ENCODE measurements at regions not wholly inside any gene's neighbourhood (a gene's known extent, or its start where the extent isn't known, plus 50 kb on each side); places are given as distances from the start of the nearest gene placed in this dataset.

GRCh38 chr1:93813076-93813475 is 65.9 kb downstream of the DNTTIP2 start:
- H3K4me1 ChIP-seq (ENCODE audit: control insufficient read depth in 5 of 5, insufficient read depth in 5 of 5, low read length in 5 of 5): peaks cover 3 to 48% (median 11%) of the 10 kb centered on the region in 5 donors
- H3K27me3 ChIP-seq (ENCODE audit: control insufficient read depth in 3 of 3, insufficient read depth in 3 of 3, low read length in 2 of 3): no peaks in the 10 kb centered on the region
- no peak overlapping the region for H3K4me3 ChIP-seq
- DNase-seq: no peak
- H3K9ac ChIP-seq (ENCODE audit: insufficient read depth in 1 of 2, low read length in 2 of 2): no peak overlapping the region
- H3K9me3 ChIP-seq (ENCODE audit: control insufficient read depth in 4 of 4, insufficient read depth in 3 of 4, low read length in 3 of 4): no peaks in the 10 kb centered on the region
- H3K27ac ChIP-seq (ENCODE audit: low read depth in 1 of 2, low read length in 1 of 2): no peak overlapping the region
- no peak for TF ChIP-seq CTCF (IDR thresholded peaks at IDR 0.05; ENCODE audit: control extremely low read depth, extremely low read depth)
- WGBS, 2 donors: 94 to 95% methylated on average over 2 of the region's 2 CpGs
- no peaks in the 10 kb centered on the region for H3K36me3 ChIP-seq (ENCODE audit: control insufficient read depth in 4 of 4, insufficient read depth in 4 of 4, low read length in 4 of 4)
- no peak for ATAC-seq (ENCODE audit: insufficient read depth, low FRiP score)

GRCh38 chr1:93811326-93812065 is 67.5 kb downstream of the DNTTIP2 start:
- ATAC-seq (ENCODE audit: insufficient read depth, low FRiP score) (no peak), DNase-seq (peak; percentile 39 to 90 (median 83))
- WGBS, 2 donors: 74 to 79% methylated on average over 7 of the region's 7 CpGs
- no peaks in the 10 kb centered on the region for H3K36me3 ChIP-seq (ENCODE audit: control insufficient read depth in 4 of 4, insufficient read depth in 4 of 4, low read length in 4 of 4)
- no peak overlapping the region for H3K9ac ChIP-seq (ENCODE audit: insufficient read depth in 1 of 2, low read length in 2 of 2)
- H3K4me1 ChIP-seq (ENCODE audit: control insufficient read depth in 5 of 5, insufficient read depth in 5 of 5, low read length in 5 of 5): peaks cover 0 to 38% (median 6%) of the 10 kb centered on the region in 5 donors
- no peak for TF ChIP-seq CTCF (IDR thresholded peaks at IDR 0.05; ENCODE audit: control extremely low read depth, extremely low read depth)
- no peak overlapping the region for H3K4me3 ChIP-seq
- no peaks in the 10 kb centered on the region for H3K9me3 ChIP-seq (ENCODE audit: control insufficient read depth in 4 of 4, insufficient read depth in 3 of 4, low read length in 3 of 4)
- H3K27ac ChIP-seq (ENCODE audit: low read depth in 1 of 2, low read length in 1 of 2): peak overlapping the region in 1 of 2 donors; percentile 67
- no peaks in the 10 kb centered on the region for H3K27me3 ChIP-seq (ENCODE audit: control insufficient read depth in 3 of 3, insufficient read depth in 3 of 3, low read length in 2 of 3)

- Histone ChIP-seq H3K4me1 (ENCODE audit: control insufficient read depth in 5 of 5, insufficient read depth in 5 of 5, low read length in 5 of 5) (peaks cover 2 to 34% (median 7%) of the 10 kb centered on the region in 5 donors), H3K36me3 (ENCODE audit: control insufficient read depth in 4 of 4, insufficient read depth in 4 of 4, low read length in 4 of 4) (no peaks in the 10 kb centered on the region), H3K27ac (ENCODE audit: low read depth in 1 of 2, low read length in 1 of 2) (no peak overlapping the region), H3K9me3 (ENCODE audit: control insufficient read depth in 4 of 4, insufficient read depth in 3 of 4, low read length in 3 of 4) (no peaks in the 10 kb centered on the region), H3K4me3 (no peak overlapping the region), H3K27me3 (ENCODE audit: control insufficient read depth in 3 of 3, insufficient read depth in 3 of 3, low read length in 2 of 3) (no peaks in the 10 kb centered on the region), H3K9ac (ENCODE audit: insufficient read depth in 1 of 2, low read length in 2 of 2) (no peak overlapping the region)
- TF ChIP-seq CTCF (IDR thresholded peaks at IDR 0.05; ENCODE audit: control extremely low read depth, extremely low read depth): no peak
- 82% methylated on average over 3 of the region's 3 CpGs for WGBS, 2 donors
- ATAC-seq (ENCODE audit: insufficient read depth, low FRiP score) (no peak), DNase-seq (no peak)
These were observed 68.7 kb downstream of the DNTTIP2 start for GRCh38 chr1:93810316-93810715.

Measured in lung (tissue), 11 donors.